ENCODE measurements at regions not wholly inside any gene's neighbourhood (a gene's known extent, or its start where the extent isn't known, plus 50 kb on each side); places are given as distances from the start of the nearest gene placed in this dataset.

- DNase-seq (ENCODE audit: low read depth): no peak
Measured at GRCh38 chr4:3831529-3832150, 65.5 kb downstream of the ADRA2C start.

- no peak for DNase-seq (ENCODE audit: low read depth)
Measured at GRCh38 chr4:3832536-3833220, 66.5 kb downstream of the ADRA2C start.

- DNase-seq (ENCODE audit: low read depth): no peak
Measured at GRCh38 chr4:3833326-3833989, 67.3 kb downstream of the ADRA2C start.

GRCh38 chr4:3834186-3834662, 68.0 kb downstream of the ADRA2C start:
- DNase-seq (ENCODE audit: low read depth): no peak

GRCh38 chr4:3834663-3835521, 68.7 kb downstream of the ADRA2C start:
- DNase-seq (ENCODE audit: low read depth): no peak

- no peak for DNase-seq (ENCODE audit: low read depth)
Measured at GRCh38 chr4:3835527-3836405, 69.6 kb downstream of the ADRA2C start.

- no peak for DNase-seq (ENCODE audit: low read depth)
Measured at GRCh38 chr4:3836406-3836755, 70.2 kb downstream of the ADRA2C start.

GRCh38 chr4:3836756-3837601, 70.8 kb downstream of the ADRA2C start:
- DNase-seq (ENCODE audit: low read depth): no peak

GRCh38 chr4:3838437-3839380, 72.5 kb downstream of the ADRA2C start:
- no peak for DNase-seq (ENCODE audit: low read depth)

- no peak for DNase-seq (ENCODE audit: low read depth)
Measured at GRCh38 chr4:3845094-3845743, 79.0 kb downstream of the ADRA2C start.

GRCh38 chr4:3845744-3846429, 79.7 kb downstream of the ADRA2C start:
- no peak for DNase-seq (ENCODE audit: low read depth)

- DNase-seq (ENCODE audit: low read depth): no peak
Measured at GRCh38 chr4:3847211-3847940, 81.2 kb downstream of the ADRA2C start.

GRCh38 chr4:3848323-3848722, 82.1 kb downstream of the ADRA2C start:
- no peak for DNase-seq (ENCODE audit: low read depth)

GRCh38 chr4:3849140-3849539, 83.0 kb downstream of the ADRA2C start:
- DNase-seq (ENCODE audit: low read depth): no peak

GRCh38 chr4:3850128-3850527, 83.9 kb downstream of the ADRA2C start:
- DNase-seq (ENCODE audit: low read depth): no peak

- DNase-seq (ENCODE audit: low read depth): no peak
Measured at GRCh38 chr4:3851211-3851610, 85.0 kb downstream of the ADRA2C start.

- DNase-seq (ENCODE audit: low read depth): no peak
Measured at GRCh38 chr4:3851881-3852280, 85.7 kb downstream of the ADRA2C start.

Data from HS-5 (cell line).